K562 (cell line): ENCODE measurements at regions not wholly inside any gene's neighbourhood (a gene's known extent, or its start where the extent isn't known, plus 50 kb on each side); places are given as distances from the start of the nearest gene placed in this dataset.

Experiments used
- ATAC-seq: fragments of 200-7000 bp; cut with Tn5 transposase; 3 replicates; pipeline ENCODE4 v1.9.1; 2020; ENCODE audit warnings: moderate library complexity
- BruUV-seq: library from RNA; stranded (reverse); fragments of 400-500 nt; replicated peaks from 2 replicates; lab custom pipeline; 2021; lab: Mats Ljungman, UMichigan
- CTCF ChIA-PET: fragments of 300-600 bp; formaldehyde crosslinking; extraction: SDS; loops from one replicate; lab custom pipeline; 2021; ENCODE audit warnings: low intra/inter-chr PET ratio; lab: Yijun Ruan, JAX
- POLR2A ChIA-PET: fragments of 300-600, 350-650 bp; sonication (Branson Sonifier 250); formaldehyde crosslinking; extraction: SDS; loops from one replicate; lab custom pipeline; 2021; ENCODE audit warnings: antibody characterized with exemption, inconsistent platforms; lab: Yijun Ruan, JAX
- DNase-seq, 4 experiments: peaks; one replicate each; pipeline versions ENCODE4 v3.0.0 to v3.0.0-alpha.2; 2011 to 2018; ENCODE audit warnings: low spot score in 3 of 4, mixed read lengths in 3 of 4; ENCODE audit errors: extremely low read depth in 1 of 4
- FAIRE-seq: peaks from 2 replicates; lab custom pipeline; 2011; peaks lifted over from hg19 to GRCh38; lab: Jason Lieb, UNC
- H2AFZ ChIP-seq: 2 replicates; pipeline ENCODE4 v1.6.0; 2011; ENCODE audit warnings: low read depth, low read length, control low read depth, inconsistent platforms
- H3K27ac ChIP-seq: fragments of 200-600 bp; 3 replicates; pipeline ENCODE4 v1.8.0; 2011; ENCODE audit warnings: low read depth, mild to moderate bottlenecking, control low read depth, inconsistent platforms, low read length, moderate library complexity, mixed read lengths; ENCODE audit errors: extremely low read depth
- H3K27me3 ChIP-seq, 2 experiments: fragments of 300-600 bp in 1 of 2; 2 replicates in 1 of 2; 3 replicates in 1 of 2; pipeline versions ENCODE4 v1.6.0 to v1.8.0; 2011; ENCODE audit warnings: inconsistent platforms in 2 of 2, low read length in 2 of 2, mild to moderate bottlenecking in 1 of 2, mixed read lengths in 1 of 2, moderate library complexity in 1 of 2; ENCODE audit not compliant: control insufficient read depth in 2 of 2, insufficient read depth in 2 of 2
- H3K36me3 ChIP-seq: fragments of 300-600 bp; 3 replicates; pipeline ENCODE4 v1.8.0; 2011; ENCODE audit warnings: mild to moderate bottlenecking, low read length, inconsistent platforms; ENCODE audit not compliant: control insufficient read depth, insufficient read depth
- H3K4me1 ChIP-seq, 2 experiments: fragments of 200-600 bp in 1 of 2; replicated peaks in 1 of 2; 2 replicates in 1 of 2; 3 replicates in 1 of 2; pipeline versions ENCODE4 v1.5.1 to v1.8.0; 2011; ENCODE audit warnings: inconsistent platforms in 2 of 2, low read length in 2 of 2, mild to moderate bottlenecking in 1 of 2, mixed read lengths in 1 of 2, moderate library complexity in 1 of 2; ENCODE audit not compliant: control insufficient read depth in 2 of 2, insufficient read depth in 2 of 2
- H3K4me2 ChIP-seq: 2 replicates; pipeline ENCODE4 v1.6.1; 2011; ENCODE audit warnings: low read length, control low read depth, inconsistent platforms, mixed read lengths; ENCODE audit not compliant: insufficient read depth
- H3K4me3 ChIP-seq: fragments of 200-600 bp; sonication (generic), shearing (Covaris generic); 2 replicates; pipeline ENCODE4 v1.5.1; 2016; ENCODE audit warnings: control low read depth, inconsistent platforms
- H3K79me2 ChIP-seq: fragments of 200-600 bp; 3 replicates; pipeline ENCODE4 v1.8.0; 2011; ENCODE audit warnings: low read length, inconsistent platforms; ENCODE audit not compliant: control insufficient read depth, insufficient read depth
- H3K9ac ChIP-seq, 2 experiments: 2 replicates each; pipeline versions ENCODE4 v1.6.0 to v1.6.1; 2011; ENCODE audit warnings: low read depth in 2 of 2, low read length in 2 of 2, control low read depth in 1 of 2, inconsistent platforms in 1 of 2, mild to moderate bottlenecking in 1 of 2, mixed read lengths in 1 of 2; ENCODE audit not compliant: insufficient read depth in 1 of 2
- H3K9me1 ChIP-seq: one replicate; pipeline ENCODE4 v1.6.0; 2011; ENCODE audit warnings: inconsistent platforms, mild to moderate bottlenecking, low read length, moderate library complexity; ENCODE audit not compliant: control insufficient read depth, insufficient read depth
- H3K9me3 ChIP-seq: replicated peaks from 2 replicates; pipeline ENCODE4 v1.5.1; 2011; ENCODE audit warnings: low read depth, low read length, inconsistent platforms; ENCODE audit not compliant: control insufficient read depth, insufficient read depth
- H4K20me1 ChIP-seq: replicated peaks from 2 replicates; pipeline ENCODE4 v1.6.1; 2011; ENCODE audit warnings: low read length, inconsistent platforms, mixed read lengths; ENCODE audit not compliant: control insufficient read depth, insufficient read depth
- CEBPB ChIP-seq: fragments of 450-650 bp; IDR thresholded peaks from 2 replicates; pipeline ENCODE4 v1.6.1; 2016; ENCODE audit warnings: missing genetic modification characterization, missing compliant biosample characterization
- CEBPZ ChIP-seq: fragments of 150-350 bp; IDR thresholded peaks from 2 replicates; pipeline ENCODE4 v1.6.1; 2014; ENCODE audit warnings: low read depth, mild to moderate bottlenecking, low read length, borderline replicate concordance
- CHD2 ChIP-seq: IDR thresholded peaks from 2 replicates; pipeline ENCODE4 v1.6.1; 2011; ENCODE audit warnings: low read depth, low read length
- CREB3 ChIP-seq: fragments of 450-650 bp; conservative IDR thresholded peaks from 2 replicates; pipeline ENCODE4 v1.6.1; 2016; ENCODE audit warnings: missing genetic modification characterization, low read depth, mild to moderate bottlenecking, missing compliant biosample characterization, moderate library complexity
- DEAF1 ChIP-seq: fragments of 450-650 bp; formaldehyde crosslinking; IDR thresholded peaks from 2 replicates; pipeline ENCODE4 v1.4.0; 2020; ENCODE audit warnings: mild to moderate bottlenecking, moderate library complexity
- EWSR1 ChIP-seq: fragments of 450-650 bp; IDR thresholded peaks from 2 replicates; pipeline ENCODE4 v1.6.1; 2018; ENCODE audit warnings: borderline replicate concordance, mild to moderate bottlenecking, low read depth, moderate library complexity; ENCODE audit not compliant: partially characterized antibody
- MECOM ChIP-seq: fragments of 250-450 bp; sonication (Bioruptor Pico); IDR thresholded peaks from 2 replicates; pipeline ENCODE4 v1.8.0; 2022; ENCODE audit warnings: inconsistent platforms
- PHF8 ChIP-seq: fragments of 200-600 bp; sonication (generic); IDR thresholded peaks from 2 replicates; pipeline ENCODE4 v1.6.1; 2012; ENCODE audit warnings: mixed run types, mild to moderate bottlenecking, inconsistent platforms, low read length, moderate library complexity, borderline replicate concordance
- TCF7L2 ChIP-seq: fragments of 150-350 bp; IDR thresholded peaks from 2 replicates; pipeline ENCODE4 v1.6.1; 2016; ENCODE audit warnings: low read depth, mild to moderate bottlenecking, low read length, moderate library complexity
- WGBS: fragments of 100-300 bp; shearing (Covaris generic); methylation state at CpG from one replicate; pipeline ENCODE4 v1.1.6; 2016; ENCODE audit warnings: low coverage, mixed read lengths; ENCODE audit not compliant: insufficient coverage; ENCODE audit errors: missing lambda C conversion rate; 5-methylcytosine and 5-hydroxymethylcytosine counted together
- in situ Hi-C: fragments of 300-500 bp; cut with MboI; formaldehyde crosslinking; loops from 4 replicates; pipeline ENCODE4 v1.15.0; 2018; ENCODE audit warnings: inconsistent platforms, mixed read lengths
- intact Hi-C: fragments of 100-400 bp; cut with micrococcal nuclease; formaldehyde crosslinking; loops from 2 replicates; pipeline ENCODE4 v1.14.2; 2022
- TF ChIP-seq, protein P1 (sequence below): fragments of 250-450 bp; sonication (Bioruptor Pico); IDR thresholded peaks from 2 replicates; pipeline ENCODE4 v1.5.0; 2021; ENCODE audit warnings: mild to moderate bottlenecking, moderate library complexity

DNA sequence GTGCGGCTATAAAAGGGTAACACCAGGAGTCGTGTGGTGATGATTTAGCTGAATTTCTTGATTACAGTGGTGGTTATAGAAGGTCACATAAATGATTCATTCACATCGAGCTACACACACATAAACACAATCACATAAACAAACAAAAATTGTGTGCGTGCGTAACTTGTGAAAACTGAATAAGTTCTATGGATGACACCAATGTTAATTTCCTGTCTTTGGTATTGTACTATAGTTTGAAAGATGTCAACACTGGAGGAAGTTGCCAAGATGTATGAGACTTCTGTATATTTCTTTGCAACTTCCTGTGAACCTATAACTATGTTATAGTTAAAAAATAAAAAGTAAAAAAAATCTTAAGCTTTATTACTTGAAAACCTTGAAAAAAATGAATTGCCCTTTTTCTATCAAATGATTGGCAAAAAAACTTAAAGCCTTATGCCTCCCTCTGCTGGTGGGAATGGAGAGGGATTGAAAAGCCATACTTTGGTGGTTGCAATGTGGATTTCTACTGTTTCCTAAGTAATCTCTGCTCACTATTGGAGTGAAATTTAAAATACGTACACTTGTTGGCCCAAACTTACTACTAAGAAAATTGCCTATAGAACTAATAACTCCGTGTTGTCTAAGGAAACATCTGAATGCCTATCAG, 227.7 kb downstream of the RPIA start:
- no peak overlapping the region for H3K4me2 ChIP-seq
- DNase-seq (peak in 3 of 4 experiments; percentile 13 to 41 (median 17)), FAIRE-seq (peak; percentile 82), ATAC-seq (peak; percentile 63; the same call in 1 of the 3 replicates)
- no peak overlapping the region for H3K27ac ChIP-seq
- BruUV-seq, result no TSS peak
- ChIA-PET POLR2A (no interaction called here), CTCF (interaction anchor here (0.6 to 1.4 kb wide), 4 partner anchors 39 to 179 kb away, joined by 3 to 6 read pairs (median 3); no protein-coding TSS in a partner anchor)
- no peak overlapping the region for H3K4me3 ChIP-seq
- no peak overlapping the region for H2AFZ ChIP-seq
- no peaks in the 10 kb centered on the region for H4K20me1 ChIP-seq
- intact Hi-C loops, result loop anchor here (5.0 kb wide), 2 partner anchors 37 to 177 kb away; no protein-coding TSS in a partner anchor
- no peaks in the 10 kb centered on the region for H3K27me3 ChIP-seq
- no peaks in the 10 kb centered on the region for H3K4me1 ChIP-seq
- no peaks in the 10 kb centered on the region for H3K36me3 ChIP-seq
- no peaks in the 10 kb centered on the region for H3K79me2 ChIP-seq
- WGBS, result 7% methylated on average over 7 of the region's 7 CpGs
- in situ Hi-C loops, result no loop called here
- H3K9me3 ChIP-seq, result no peaks in the 10 kb centered on the region
- no peaks in the 10 kb centered on the region for H3K9me1 ChIP-seq
- no peak overlapping the region for H3K9ac ChIP-seq
- TF ChIP-seq TCF7L2 (no peak), DEAF1 (0 out of 2 replicates have a peak, but pooled peaks have one; percentile 26), CREB3 (no peak), MECOM (CRISPR knock-in tag) (no peak), CEBPZ (no peak), CHD2 (no peak), PHF8 (no peak), EWSR1 (no peak), CEBPB (tag) (no peak)
- TF ChIP-seq, protein P1, sequence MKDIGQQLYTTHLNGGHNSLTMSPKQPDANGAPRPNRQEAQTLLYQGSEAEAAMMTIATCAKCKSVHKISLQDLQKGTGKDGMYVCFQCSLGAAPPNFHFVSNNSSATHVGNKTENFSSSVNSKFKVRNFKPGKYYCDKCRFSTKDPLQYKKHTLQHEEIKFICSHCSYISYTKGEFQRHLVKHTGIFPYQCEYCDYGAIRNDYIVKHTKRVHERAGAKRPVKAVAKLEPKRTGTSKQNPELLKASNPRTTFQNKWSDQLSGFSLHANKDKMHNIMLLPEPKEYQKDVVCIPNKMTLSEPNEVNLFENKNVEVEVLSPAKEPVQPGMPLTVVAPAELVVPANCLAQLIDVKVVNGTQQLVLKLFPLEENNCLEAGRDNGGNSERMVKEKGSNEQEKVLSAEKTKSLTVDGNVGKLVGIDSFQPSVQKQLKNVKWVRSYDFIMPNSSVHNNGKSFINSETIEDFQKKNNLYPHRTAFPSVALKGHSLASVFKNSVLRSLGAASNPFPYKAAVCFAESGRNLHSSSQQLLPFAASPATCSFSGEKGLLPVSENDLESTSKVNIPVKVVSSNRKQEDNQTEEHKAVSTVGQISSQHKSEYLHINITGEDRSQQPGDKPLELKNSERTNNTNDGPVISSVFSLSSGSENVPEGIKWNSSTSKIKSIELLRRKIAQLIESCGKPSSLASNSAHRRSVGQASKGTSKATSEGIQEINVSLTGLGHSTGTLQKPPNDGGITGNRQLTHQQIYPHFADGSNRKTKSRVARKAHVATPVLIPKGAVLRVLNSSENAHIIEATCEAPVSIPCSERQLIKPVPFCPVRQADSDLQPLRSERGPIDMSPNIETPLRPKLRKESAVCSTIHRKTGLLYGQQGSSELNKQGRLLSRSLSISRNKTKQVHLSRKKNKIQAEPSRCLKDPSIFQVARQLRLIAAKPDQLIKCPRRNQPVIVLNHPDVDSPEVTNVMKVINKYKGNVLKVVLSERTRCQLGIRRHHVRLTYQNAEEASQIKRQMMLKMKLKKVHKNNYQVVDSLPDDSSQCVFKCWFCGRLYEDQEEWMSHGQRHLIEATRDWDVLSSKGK (CRISPR knock-in tag), result no peak
